Muscle of back (tissue), 3 donors: ENCODE measurements at regions not wholly inside any gene's neighbourhood (a gene's known extent, or its start where the extent isn't known, plus 50 kb on each side); places are given as distances from the start of the nearest gene placed in this dataset.
"Not testable (repeated sequence)": the region's sequence is repeated elsewhere in the genome, so short reads cannot be mapped to it uniquely, and the experiment has no call there.

ENCODE experiments used
- DNase-seq, 3 donors: peaks; one replicate each; pipeline versions ENCODE4 v3.0.0 to v3.0.0-alpha.2; 2013

DNA sequence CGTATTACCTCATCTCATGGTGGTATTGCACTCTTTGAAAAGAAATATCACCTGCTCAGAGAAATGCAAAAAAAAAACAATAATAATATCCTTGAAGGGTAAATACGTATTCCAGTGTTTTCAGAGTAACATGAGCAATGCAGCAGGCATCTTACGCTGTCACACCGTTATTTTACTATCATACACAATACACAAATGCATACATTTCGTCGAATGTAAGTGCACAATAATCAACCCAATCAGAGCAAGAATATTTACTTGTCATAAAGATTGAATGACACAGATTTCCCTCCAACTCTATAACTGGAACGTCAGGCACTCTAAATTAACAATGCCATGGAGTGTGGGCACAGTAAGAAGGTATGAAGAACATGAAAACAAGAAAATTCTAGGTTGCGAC lies 1050.1 kb downstream of the PLA2G4A start:
- no peak for DNase-seq

GRCh38 chr1:187883356-187883755 lies 1054.6 kb downstream of the PLA2G4A start:
- DNase-seq: no peak

GRCh38 chr1:187891993-187892682 lies 1063.4 kb downstream of the PLA2G4A start:
- DNase-seq: no peak

DNA sequence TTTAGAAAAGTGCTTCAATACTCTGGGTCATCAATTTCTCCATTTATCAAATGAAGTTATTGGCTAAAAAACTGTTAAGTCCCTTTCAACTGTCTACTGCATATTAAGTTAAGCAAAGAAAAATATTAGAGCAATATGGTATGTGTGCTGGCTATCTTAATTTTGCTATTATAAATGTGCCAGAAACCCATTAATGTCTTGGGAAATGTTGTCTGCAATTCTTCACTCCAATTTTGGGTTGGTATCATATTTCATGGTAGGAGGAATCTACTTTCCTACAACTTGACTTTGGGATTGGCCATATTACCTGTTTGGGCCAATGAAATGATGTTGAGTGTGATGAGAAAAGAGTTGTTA lies 1063.9 kb downstream of the PLA2G4A start:
- no peak for DNase-seq

DNA sequence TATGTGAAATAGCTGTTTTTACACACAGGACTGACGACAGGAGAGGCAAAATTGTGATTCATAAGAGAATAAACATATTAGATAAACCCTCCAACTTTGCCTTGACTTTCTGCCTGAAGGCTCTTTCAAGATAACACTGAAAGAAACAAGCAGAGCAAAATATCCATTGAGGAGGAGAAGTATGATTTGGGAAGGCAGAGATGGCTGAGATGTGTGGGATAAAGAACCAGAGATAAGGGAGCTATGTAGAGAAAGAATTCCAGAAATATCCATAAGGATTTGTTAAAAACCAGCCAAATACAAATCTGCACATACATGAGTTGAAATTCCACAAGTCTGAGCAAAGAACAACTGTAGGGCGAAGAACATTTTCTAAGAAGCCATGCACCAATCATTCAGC lies 1064.7 kb downstream of the PLA2G4A start:
- no peak for DNase-seq

GRCh38 chr1:187894349-187894748 lies 1065.6 kb downstream of the PLA2G4A start:
- DNase-seq: no peak

DNA sequence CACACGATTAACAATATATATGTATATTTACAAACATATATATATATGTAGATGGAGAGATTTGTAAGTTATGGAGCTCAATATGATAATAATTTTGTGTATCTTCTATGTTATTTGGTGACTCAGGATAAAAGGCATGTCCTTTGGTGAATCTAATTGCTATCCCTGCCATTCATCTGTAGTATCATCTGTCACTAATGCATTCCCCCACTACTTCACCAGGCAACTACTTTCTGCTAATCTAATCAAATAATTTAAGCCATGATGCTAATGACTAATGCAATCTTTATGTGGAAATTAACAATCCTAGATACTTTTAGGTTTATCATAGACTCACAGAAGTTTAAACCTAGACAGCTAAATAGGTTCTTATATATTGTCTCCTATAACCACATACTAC lies 1074.5 kb downstream of the PLA2G4A start:
- DNase-seq: no peak

DNA sequence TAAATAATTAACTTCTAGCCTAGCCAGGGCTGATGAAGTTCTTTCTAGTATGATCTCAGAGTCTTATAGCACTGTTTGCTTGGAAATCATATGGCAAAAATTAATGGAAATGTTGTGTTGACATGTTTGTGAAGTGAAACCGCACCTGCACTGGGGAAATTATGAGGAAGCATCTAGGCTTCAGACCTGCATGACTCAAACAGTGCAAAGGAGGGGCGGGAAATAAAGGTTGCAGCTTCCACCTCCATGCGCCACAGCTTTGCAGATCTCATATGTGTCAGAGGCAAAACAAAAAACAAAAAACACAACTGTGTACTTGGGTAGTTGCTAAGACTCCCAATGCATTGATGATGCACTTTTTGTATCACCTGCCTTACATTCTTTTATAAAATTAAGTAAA lies 1080.6 kb downstream of the PLA2G4A start:
- no peak for DNase-seq

DNA sequence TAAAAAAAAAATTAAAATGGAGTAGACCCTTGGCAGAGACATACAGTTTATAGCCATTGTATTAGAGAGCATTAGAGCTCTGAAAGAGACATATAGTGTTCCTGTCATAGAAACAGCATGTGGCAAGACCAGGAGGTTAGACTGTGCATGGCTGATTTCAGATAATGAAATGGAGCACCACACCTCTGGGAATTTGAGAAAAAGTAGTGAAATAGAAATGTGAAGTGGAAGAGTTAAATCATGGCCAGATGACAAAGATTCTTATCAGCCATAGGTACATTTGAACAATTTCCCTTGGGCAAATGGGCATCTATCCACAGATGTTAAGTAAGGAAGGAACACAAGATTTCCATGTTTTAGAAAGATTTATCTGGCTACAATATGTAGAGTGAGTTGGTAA lies 1083.1 kb downstream of the PLA2G4A start:
- DNase-seq: no peak

GRCh38 chr1:187920976-187921375 lies 1092.2 kb downstream of the PLA2G4A start:
- no peak for DNase-seq

- no peak for DNase-seq
These were observed 1092.7 kb downstream of the PLA2G4A start for GRCh38 chr1:187921426-187921825.

- no peak for DNase-seq
These were observed 1093.5 kb downstream of the PLA2G4A start for GRCh38 chr1:187922255-187922654.

- DNase-seq: no peak
These were observed 1095.5 kb downstream of the PLA2G4A start for GRCh38 chr1:187924252-187924651.

- peak in 2 of 3 donors; percentile 6 to 20 for DNase-seq
These were observed 1099.5 kb downstream of the PLA2G4A start for GRCh38 chr1:187928288-187928687.

- DNase-seq: no peak
These were observed 1099.9 kb downstream of the PLA2G4A start for GRCh38 chr1:187928696-187929095.

DNA sequence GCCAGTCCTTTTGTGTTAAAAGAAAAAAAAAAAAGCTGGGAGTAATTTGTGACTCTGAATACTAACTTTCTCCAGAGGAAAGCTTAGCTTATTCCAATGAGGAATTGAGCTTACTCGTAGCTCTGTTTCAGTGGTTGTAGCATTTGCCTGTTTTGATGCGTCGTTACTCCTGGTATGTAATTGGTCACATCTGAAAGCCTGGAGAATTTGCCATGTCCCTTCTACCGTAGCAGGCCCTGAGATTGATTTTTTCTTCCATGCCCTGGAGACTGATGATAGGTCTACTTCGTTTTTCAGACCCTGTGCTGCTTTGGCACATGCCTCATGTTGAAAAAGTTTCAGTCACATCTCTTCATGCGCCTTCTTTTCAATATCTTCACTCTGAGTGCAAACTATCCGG lies 1103.0 kb downstream of the PLA2G4A start:
- no peak for DNase-seq

DNA sequence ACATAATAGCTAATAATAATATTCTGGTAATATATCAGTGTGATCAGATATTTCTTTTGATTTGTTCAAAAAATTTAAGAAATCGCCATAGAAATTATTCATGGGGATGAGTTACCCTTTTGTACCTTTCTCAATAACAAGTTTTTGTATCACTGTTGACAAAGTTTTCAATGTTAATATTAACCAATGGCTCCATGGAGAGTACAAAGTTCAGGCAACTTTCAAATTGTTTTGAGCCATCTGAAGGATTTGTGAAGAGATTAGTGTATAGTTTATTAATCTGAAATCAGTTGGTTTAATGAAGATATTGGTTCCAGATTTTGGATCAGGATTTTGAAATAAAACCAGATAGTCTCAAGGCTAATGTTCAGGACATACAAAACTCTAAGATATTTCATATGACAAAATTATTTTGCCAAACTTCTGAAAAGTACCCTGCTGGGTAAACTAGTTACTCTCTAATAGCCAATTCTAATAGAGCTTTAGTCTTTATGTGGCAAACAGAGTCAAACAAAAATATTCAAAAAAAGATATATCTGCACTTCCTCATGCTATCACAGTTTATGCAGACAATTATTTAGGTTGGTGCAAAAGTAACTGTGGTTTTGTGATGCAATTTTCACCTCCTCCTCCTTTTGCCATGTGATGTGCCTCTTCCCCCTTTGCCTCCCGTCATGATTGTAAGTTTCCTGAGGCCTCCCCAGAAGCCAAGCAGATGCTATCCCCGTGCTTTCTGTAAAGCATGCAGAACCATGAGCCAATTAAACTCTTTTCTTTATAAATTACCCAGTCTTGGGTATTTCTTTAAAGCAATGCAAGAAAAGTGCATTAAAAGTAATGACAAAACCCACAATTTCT lies 1105.0 kb downstream of the PLA2G4A start:
- DNase-seq: no peak

DNA sequence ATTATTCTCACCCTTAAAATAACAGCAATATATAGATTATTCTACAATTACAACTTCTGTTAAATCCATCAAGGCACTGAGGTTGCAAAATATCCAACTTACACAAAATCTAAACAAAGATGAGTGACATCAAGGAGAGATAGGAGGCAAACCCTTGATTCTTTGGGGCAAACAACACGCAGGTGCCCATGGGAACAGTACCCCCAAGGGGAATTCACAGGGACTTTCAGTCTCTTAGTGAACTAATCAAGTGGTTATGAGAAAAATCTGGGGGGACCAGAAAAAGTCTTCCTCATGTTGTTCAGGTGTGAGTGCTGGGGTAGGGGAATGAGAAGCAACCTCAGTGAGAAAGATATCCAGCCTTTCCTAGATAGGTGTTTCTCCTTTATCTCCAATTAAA lies 1107.9 kb downstream of the PLA2G4A start:
- DNase-seq: no peak

DNA sequence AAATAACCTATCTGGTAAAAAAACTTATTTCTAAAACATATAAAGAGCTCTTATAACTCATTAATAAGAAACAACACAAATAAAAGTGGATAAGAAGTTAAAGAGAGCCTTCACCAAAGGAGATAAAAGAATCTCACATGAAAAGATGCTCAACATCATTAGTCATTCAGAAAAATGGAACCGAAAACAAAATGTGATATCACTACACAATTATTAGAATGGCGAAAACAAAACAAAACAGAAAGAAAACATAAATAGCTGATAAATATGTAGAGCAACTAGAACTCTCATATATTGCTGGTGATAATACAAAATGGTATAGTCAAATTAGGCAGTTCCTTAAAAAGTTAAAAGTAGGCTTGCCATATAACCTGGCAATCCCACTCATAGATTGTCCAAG lies 1109.3 kb downstream of the PLA2G4A start:
- no peak for DNase-seq

DNA sequence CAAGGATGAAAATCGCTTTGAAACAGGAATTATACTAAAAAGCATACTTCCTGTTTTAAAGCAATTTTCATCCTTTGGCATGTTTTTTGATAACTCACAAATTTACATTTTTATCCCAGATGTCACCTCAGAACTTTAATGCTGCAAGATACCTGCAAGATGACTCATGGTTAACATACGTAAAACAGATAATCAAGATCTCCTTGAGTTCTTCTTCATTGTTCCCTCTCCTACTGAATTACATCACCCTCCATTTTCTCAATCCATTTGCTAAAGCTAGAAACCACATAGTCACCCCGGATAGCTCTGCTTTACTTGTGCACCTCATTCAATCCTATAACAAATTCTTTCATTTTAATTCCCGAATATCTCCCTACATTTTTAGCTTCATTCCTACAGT lies 1114.2 kb downstream of the PLA2G4A start:
- DNase-seq: no peak

GRCh38 chr1:187943606-187944403 lies 1115.1 kb downstream of the PLA2G4A start:
- DNase-seq: no peak

- not testable (repeated sequence) for DNase-seq
These were observed 1117.9 kb downstream of the PLA2G4A start for GRCh38 chr1:187946661-187947060.

- DNase-seq: no peak
These were observed 1118.6 kb downstream of the PLA2G4A start for GRCh38 chr1:187947359-187947758.
